Fibroblast of lung (primary cell): ENCODE measurements at regions not wholly inside any gene's neighbourhood (a gene's known extent, or its start where the extent isn't known, plus 50 kb on each side); places are given as distances from the start of the nearest gene placed in this dataset.

Source experiments
- EZH2 ChIP-seq: IDR thresholded peaks from 2 replicates; pipeline ENCODE4 v1.5.1; 2012; ENCODE audit warnings: low read length, control low read depth, mild to moderate bottlenecking; ENCODE audit errors: missing control alignments
- TF ChIP-seq, protein P1 (sequence below), 2 donors: IDR thresholded peaks in 1 of 2; conservative IDR thresholded peaks in 1 of 2; 1 replicate in 1 of 2; 2 replicates in 1 of 2; pipeline ENCODE4 v1.5.1; 2011 to 2012; ENCODE audit warnings: low read length in 2 of 2, control low read depth in 1 of 2, inconsistent platforms in 1 of 2, low read depth in 1 of 2, mild to moderate bottlenecking in 1 of 2

DNA sequence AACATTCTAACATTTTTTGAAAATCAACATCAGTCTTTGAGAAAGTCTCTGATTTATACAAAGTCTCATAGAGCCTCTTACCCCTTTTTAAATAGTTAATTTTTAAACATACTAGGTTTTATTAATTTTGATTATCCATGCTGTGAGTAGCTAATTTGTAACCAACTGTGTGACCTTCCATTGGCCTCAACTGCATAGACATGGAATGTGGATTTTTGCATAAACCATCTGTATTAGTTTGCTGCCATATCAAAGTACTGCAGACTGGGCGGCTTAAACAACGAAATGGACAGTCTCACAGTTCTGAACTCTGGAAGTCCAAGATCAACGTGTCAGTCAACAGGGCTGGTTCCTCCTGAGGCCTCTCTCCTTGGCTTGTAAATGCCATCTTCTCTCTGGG is 89.2 kb upstream of the AJAP1 start:
- TF ChIP-seq, protein P1, sequence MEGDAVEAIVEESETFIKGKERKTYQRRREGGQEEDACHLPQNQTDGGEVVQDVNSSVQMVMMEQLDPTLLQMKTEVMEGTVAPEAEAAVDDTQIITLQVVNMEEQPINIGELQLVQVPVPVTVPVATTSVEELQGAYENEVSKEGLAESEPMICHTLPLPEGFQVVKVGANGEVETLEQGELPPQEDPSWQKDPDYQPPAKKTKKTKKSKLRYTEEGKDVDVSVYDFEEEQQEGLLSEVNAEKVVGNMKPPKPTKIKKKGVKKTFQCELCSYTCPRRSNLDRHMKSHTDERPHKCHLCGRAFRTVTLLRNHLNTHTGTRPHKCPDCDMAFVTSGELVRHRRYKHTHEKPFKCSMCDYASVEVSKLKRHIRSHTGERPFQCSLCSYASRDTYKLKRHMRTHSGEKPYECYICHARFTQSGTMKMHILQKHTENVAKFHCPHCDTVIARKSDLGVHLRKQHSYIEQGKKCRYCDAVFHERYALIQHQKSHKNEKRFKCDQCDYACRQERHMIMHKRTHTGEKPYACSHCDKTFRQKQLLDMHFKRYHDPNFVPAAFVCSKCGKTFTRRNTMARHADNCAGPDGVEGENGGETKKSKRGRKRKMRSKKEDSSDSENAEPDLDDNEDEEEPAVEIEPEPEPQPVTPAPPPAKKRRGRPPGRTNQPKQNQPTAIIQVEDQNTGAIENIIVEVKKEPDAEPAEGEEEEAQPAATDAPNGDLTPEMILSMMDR (conservative IDR thresholded peaks at IDR 0.05 in 1 of 2, IDR thresholded peaks at IDR 0.05 in 1 of 2; ENCODE audit: low read depth in 1 of 2, low read length in 2 of 2), result no peak
- no peak for TF ChIP-seq EZH2
